A549 (cell line): ENCODE measurements at regions not wholly inside any gene's neighbourhood (a gene's known extent, or its start where the extent isn't known, plus 50 kb on each side); places are given as distances from the start of the nearest gene placed in this dataset.

ENCODE experiments used
- ATAC-seq, 2 experiments: fragments of 200-7000 bp in 1 of 2; fragments of >200 bp in 1 of 2; cut with Nextera tagmentation in 1 of 2; cut with Tn5 transposase in 1 of 2; 3 replicates each; pipeline versions ENCODE4 v1.8.0 to v1.9.1; 2018 to 2020; ENCODE audit warnings: mild to moderate bottlenecking in 1 of 2, moderate library complexity in 1 of 2
- CTCF ChIA-PET: fragments of 300-600 bp; sonication (Branson Sonifier 250); formaldehyde crosslinking; extraction: SDS; loops from one replicate; lab custom pipeline; 2021; ENCODE audit warnings: antibody characterized with exemption, inconsistent platforms; lab: Yijun Ruan, JAX
- POLR2A ChIA-PET: fragments of 350-600 bp; formaldehyde crosslinking; extraction: SDS; loops from one replicate; lab custom pipeline; 2021; ENCODE audit warnings: antibody characterized with exemption, inconsistent platforms; lab: Yijun Ruan, JAX
- DNase-seq, 2 experiments: peaks; one replicate each; pipeline versions ENCODE4 v3.0.0 to v3.0.0-alpha.2; 2011 to 2016; ENCODE audit warnings: low read depth in 1 of 2, low spot score in 1 of 2
- FAIRE-seq: peaks from 2 replicates; lab custom pipeline; 2011; peaks lifted over from hg19 to GRCh38; lab: Jason Lieb, UNC
- H3K27ac ChIP-seq, 2 experiments: fragments of >200 bp; sonication (Bioruptor Twin); formaldehyde crosslinking; 3 replicates each; pipeline ENCODE4 v1.5.1; 2016 to 2017
- H3K4me1 ChIP-seq: fragments of >200 bp; sonication (Bioruptor Twin); formaldehyde crosslinking; 3 replicates; pipeline ENCODE4 v1.6.1; 2016
- H3K4me2 ChIP-seq: fragments of >200 bp; sonication (Bioruptor Twin); formaldehyde crosslinking; 3 replicates; pipeline ENCODE4 v1.6.1; 2016
- H3K4me3 ChIP-seq: fragments of >200 bp; sonication (Bioruptor Twin); formaldehyde crosslinking; 3 replicates; pipeline ENCODE4 v1.5.1; 2016
- H3K9me3 ChIP-seq: fragments of >200 bp; sonication (Bioruptor Twin); formaldehyde crosslinking; 3 replicates; pipeline ENCODE4 v1.6.1; 2016
- BHLHE40 ChIP-seq: IDR thresholded peaks from 2 replicates; pipeline ENCODE4 v1.6.1; 2012; ENCODE audit warnings: low read depth, low read length, inconsistent platforms
- CBX8 ChIP-seq: fragments of 200-600 bp; sonication (generic); IDR thresholded peaks from 2 replicates; pipeline ENCODE4 v1.6.1; 2016
- CEBPB ChIP-seq, 2 experiments: fragments of >200 bp in 1 of 2; sonication (Bioruptor Twin) in 1 of 2; formaldehyde crosslinking in 1 of 2; IDR thresholded peaks; 2 replicates each; pipeline ENCODE4 v1.6.1; 2012 to 2016
- E2F6 ChIP-seq: IDR thresholded peaks from 2 replicates; pipeline ENCODE4 v1.6.1; 2012; ENCODE audit warnings: low read depth, borderline replicate concordance
- ELK1 ChIP-seq: fragments of 150-350 bp; IDR thresholded peaks from 2 replicates; pipeline ENCODE4 v1.6.1; 2014; ENCODE audit warnings: low read depth, mild to moderate bottlenecking, low read length
- FOSL2 ChIP-seq, 2 experiments: fragments of 450-650 bp in 1 of 2; fragments of >200 bp in 1 of 2; sonication (Bioruptor Twin) in 1 of 2; formaldehyde crosslinking; IDR thresholded peaks; 2 replicates each; pipeline versions ENCODE4 v1.5.0 to v1.6.1; 2016 to 2020; ENCODE audit warnings: mild to moderate bottlenecking in 1 of 2, moderate library complexity in 1 of 2
- HES2 ChIP-seq: fragments of >200 bp; sonication (Bioruptor Twin); formaldehyde crosslinking; IDR thresholded peaks from 2 replicates; pipeline ENCODE4 v1.6.1; 2016
- HMGXB4 ChIP-seq: fragments of 250-450 bp; sonication (Bioruptor Pico); IDR thresholded peaks from 2 replicates; pipeline ENCODE4 v1.5.0; 2021; ENCODE audit warnings: mild to moderate bottlenecking, moderate library complexity, borderline replicate concordance
- JUN ChIP-seq, 2 experiments: fragments of >200 bp; sonication (Bioruptor Twin); formaldehyde crosslinking; IDR thresholded peaks; 2 replicates in 1 of 2; 3 replicates in 1 of 2; pipeline ENCODE4 v1.6.1; 2016 to 2017
- KDM5A ChIP-seq: fragments of 200-600 bp; sonication (generic); IDR thresholded peaks from 2 replicates; pipeline ENCODE4 v1.6.1; 2016; ENCODE audit warnings: antibody characterized with exemption, mild to moderate bottlenecking
- MAX ChIP-seq: IDR thresholded peaks from 2 replicates; pipeline ENCODE4 v1.6.1; 2012
- NFE2L2 ChIP-seq: fragments of 150-350 bp; conservative IDR thresholded peaks from 2 replicates; pipeline ENCODE4 v1.6.1; 2014; ENCODE audit warnings: low read length
- PBX3 ChIP-seq: IDR thresholded peaks from 2 replicates; pipeline ENCODE4 v1.6.1; 2012
- RARB ChIP-seq: fragments of 250-450 bp; sonication (Bioruptor Pico); IDR thresholded peaks from 2 replicates; pipeline ENCODE4 v1.8.0; 2021; ENCODE audit warnings: mild to moderate bottlenecking, moderate library complexity
- RCOR1 ChIP-seq: fragments of 150-350 bp; IDR thresholded peaks from 2 replicates; pipeline ENCODE4 v1.6.1; 2014; ENCODE audit warnings: antibody characterized with exemption, low read length, low read depth
- RNF2 ChIP-seq: fragments of 200-600 bp; sonication (generic); IDR thresholded peaks from 2 replicates; pipeline ENCODE4 v1.6.1; 2016; ENCODE audit warnings: low read depth, mild to moderate bottlenecking, antibody characterized with exemption, moderate library complexity, borderline replicate concordance
- SREBF2 ChIP-seq: fragments of 450-650 bp; IDR thresholded peaks from 2 replicates; pipeline ENCODE4 v1.6.1; 2014; ENCODE audit warnings: mild to moderate bottlenecking, moderate library complexity
- ZFP36 ChIP-seq: fragments of 450-650 bp; IDR thresholded peaks from 2 replicates; pipeline ENCODE4 v1.6.1; 2014; ENCODE audit warnings: borderline replicate concordance; ENCODE audit not compliant: partially characterized antibody
- ZSCAN20 ChIP-seq: fragments of 250-450 bp; sonication (Bioruptor Pico); IDR thresholded peaks from 2 replicates; pipeline ENCODE4 v1.8.0; 2022; ENCODE audit warnings: mild to moderate bottlenecking, moderate library complexity
- WGBS: methylation state at CpG from one replicate; pipeline ENCODE4 v1.1.6; 2017; ENCODE audit errors: missing lambda C conversion rate; 5-methylcytosine and 5-hydroxymethylcytosine counted together

GRCh38 chr1:96185181-96185580, 536.4 kb upstream of the PTBP2 start:
- 0% methylated on average over 2 of the region's 2 CpGs for WGBS
- no peak overlapping the region for H3K4me2 ChIP-seq
- ATAC-seq = no peak
- TF ChIP-seq RARB (CRISPR knock-in tag) (no peak), PBX3 (no peak), SREBF2 (no peak), BHLHE40 (no peak), FOSL2 (IDR thresholded peaks at IDR 0.05) (no peak), FOSL2 (CRISPR knock-in tag; IDR thresholded peaks at IDR 0.05) (no peak), KDM5A (no peak), NFE2L2 (no peak)
- TF ChIP-seq, all 56 proteins: peak for 0
- no peak for DNase-seq
- H3K27ac ChIP-seq = no peak overlapping the region
- ChIA-PET POLR2A (no interaction called here), CTCF (interaction anchor here (0.6 kb wide), 1 partner anchor 293 kb away, joined by 3 read pairs; no protein-coding TSS in a partner anchor)
- no peaks in the 10 kb centered on the region for H3K9me3 ChIP-seq
- no peak overlapping the region for H3K4me3 ChIP-seq
- FAIRE-seq = no peak
- no peaks in the 10 kb centered on the region for H3K4me1 ChIP-seq

GRCh38 chr1:96187020-96187419, 534.6 kb upstream of the PTBP2 start:
- 0% methylated on average over 1 of the region's 1 CpG for WGBS
- CTCF ChIA-PET = no interaction called here
- H3K27ac ChIP-seq = no peak overlapping the region
- TF ChIP-seq CBX8 = no peak
- TF ChIP-seq BHLHE40 = no peak
- no peak for TF ChIP-seq RCOR1
- TF ChIP-seq ELK1 = no peak
- TF ChIP-seq ZFP36 = no peak
- no peak for TF ChIP-seq MAX
- no peak for TF ChIP-seq ZSCAN20
- no peak for TF ChIP-seq HES2
- no peak for TF ChIP-seq CEBPB (IDR thresholded peaks at IDR 0.05)
- no peak for TF ChIP-seq KDM5A
- no peak for TF ChIP-seq NFE2L2
- no peak for TF ChIP-seq E2F6
- no peak for TF ChIP-seq HMGXB4 (CRISPR knock-in tag)
- TF ChIP-seq JUN (IDR thresholded peaks at IDR 0.05) = no peak
- no peak for TF ChIP-seq RNF2
- TF ChIP-seq, all 56 proteins: peak for 0
- H3K4me2 ChIP-seq = no peak overlapping the region
- no peak for ATAC-seq
- FAIRE-seq = no peak
- DNase-seq = no peak
- H3K4me1 ChIP-seq = no peaks in the 10 kb centered on the region
- POLR2A ChIA-PET = no interaction called here
- no peaks in the 10 kb centered on the region for H3K9me3 ChIP-seq
- H3K4me3 ChIP-seq = no peak overlapping the region
